Esophagus muscularis mucosa (tissue), 4 donors: ENCODE measurements at regions not wholly inside any gene's neighbourhood (a gene's known extent, or its start where the extent isn't known, plus 50 kb on each side); places are given as distances from the start of the nearest gene placed in this dataset.
"Not testable (repeated sequence)": the region's sequence is repeated elsewhere in the genome, so short reads cannot be mapped to it uniquely, and the experiment has no call there.

Experiments
- DNase-seq: peaks from one replicate; pipeline ENCODE4 v3.0.0-alpha.2; 2017; ENCODE audit errors: extremely low spot score
- H3K27ac ChIP-seq, 4 donors: fragments of 200-600 bp; sonication (generic); replicated peaks in 1 of 4; 1 replicate in 3 of 4; 2 replicates in 1 of 4; pipeline ENCODE4 v1.5.1; 2016 to 2019; ENCODE audit warnings: mild to moderate bottlenecking in 1 of 4
- H3K27me3 ChIP-seq, 4 donors: fragments of 200-600 bp; sonication (generic); one replicate each; pipeline versions ENCODE4 v1.5.1 to v1.6.0; 2016 to 2019
- H3K36me3 ChIP-seq, 4 donors: fragments of 200-600 bp; sonication (generic); one replicate each; pipeline ENCODE4 v1.5.1; 2016 to 2019
- H3K4me1 ChIP-seq, 4 donors: fragments of 200-600 bp; sonication (generic); one replicate each; pipeline ENCODE4 v1.5.1; 2016 to 2019
- H3K4me3 ChIP-seq, 4 donors: fragments of 200-600 bp; sonication (generic); 1 replicate in 2 of 4; 2 replicates in 2 of 4; pipeline ENCODE4 v1.5.1; 2016 to 2019; ENCODE audit warnings: mild to moderate bottlenecking in 4 of 4, moderate library complexity in 1 of 4
- H3K9me3 ChIP-seq, 4 donors: fragments of 200-600 bp; sonication (generic); 1 replicate in 3 of 4; 2 replicates in 1 of 4; pipeline ENCODE4 v1.5.1; 2016 to 2019
- WGBS: methylation state at CpG from one replicate; pipeline ENCODE4 v1.1.5; 2018; 5-methylcytosine and 5-hydroxymethylcytosine counted together
- intact Hi-C: fragments of 100-400 bp; cut with DNase I; formaldehyde crosslinking; loops from one replicate; pipeline ENCODE4 v1.15.1; 2023
- TF ChIP-seq, protein P1 (sequence below), 3 experiments: fragments of 200-600 bp in 2 of 3; fragments of 450-650 bp in 1 of 3; sonication (generic) in 2 of 3; IDR thresholded peaks; one replicate each; pipeline ENCODE4 v1.5.1; 2017 to 2019; ENCODE audit warnings: antibody characterized with exemption in 3 of 3, mild to moderate bottlenecking in 2 of 3, moderate library complexity in 1 of 3

DNA sequence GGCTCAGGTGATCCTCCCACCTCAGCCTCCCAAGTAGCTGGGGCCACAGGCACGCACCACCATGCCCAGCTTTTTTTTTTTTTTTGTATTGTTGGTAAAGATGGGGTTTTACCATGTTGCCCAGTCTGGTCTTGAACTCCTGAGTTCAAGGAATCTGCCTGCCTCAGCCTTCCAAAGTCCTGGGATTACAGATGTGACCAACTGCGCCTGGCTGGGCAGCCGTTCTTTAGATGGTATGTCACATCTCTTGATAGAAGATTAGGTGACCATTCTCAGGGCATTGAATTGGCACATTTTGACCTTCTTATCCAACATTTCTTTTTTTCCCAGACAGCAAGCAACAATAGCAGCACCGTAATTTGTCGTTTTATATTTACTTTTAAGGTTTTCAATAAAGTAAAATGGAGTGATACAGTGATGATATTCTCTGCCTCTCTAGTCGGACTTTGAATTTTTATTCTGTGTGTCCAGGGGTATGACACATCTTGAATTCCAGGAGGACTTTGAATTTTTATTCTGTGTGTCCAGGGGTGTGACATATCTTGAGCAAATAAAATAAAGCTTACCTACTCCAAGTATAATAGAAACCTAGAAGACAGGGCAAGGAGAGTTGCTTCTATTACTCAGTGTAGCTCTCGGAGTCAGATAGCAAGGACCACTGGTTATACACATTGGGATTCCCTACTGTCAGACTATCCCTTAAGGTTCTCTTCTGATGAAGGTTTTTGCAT is 282.4 kb upstream of the NOTCH2NLA start:
- H3K9me3 ChIP-seq, H3K36me3 ChIP-seq, H3K27me3 ChIP-seq, H3K4me3 ChIP-seq, H3K27ac ChIP-seq, DNase-seq, H3K4me1 ChIP-seq, intact Hi-C loops: not testable (repeated sequence)
- 100% methylated on average over 2 of the region's 7 CpGs for WGBS

DNA sequence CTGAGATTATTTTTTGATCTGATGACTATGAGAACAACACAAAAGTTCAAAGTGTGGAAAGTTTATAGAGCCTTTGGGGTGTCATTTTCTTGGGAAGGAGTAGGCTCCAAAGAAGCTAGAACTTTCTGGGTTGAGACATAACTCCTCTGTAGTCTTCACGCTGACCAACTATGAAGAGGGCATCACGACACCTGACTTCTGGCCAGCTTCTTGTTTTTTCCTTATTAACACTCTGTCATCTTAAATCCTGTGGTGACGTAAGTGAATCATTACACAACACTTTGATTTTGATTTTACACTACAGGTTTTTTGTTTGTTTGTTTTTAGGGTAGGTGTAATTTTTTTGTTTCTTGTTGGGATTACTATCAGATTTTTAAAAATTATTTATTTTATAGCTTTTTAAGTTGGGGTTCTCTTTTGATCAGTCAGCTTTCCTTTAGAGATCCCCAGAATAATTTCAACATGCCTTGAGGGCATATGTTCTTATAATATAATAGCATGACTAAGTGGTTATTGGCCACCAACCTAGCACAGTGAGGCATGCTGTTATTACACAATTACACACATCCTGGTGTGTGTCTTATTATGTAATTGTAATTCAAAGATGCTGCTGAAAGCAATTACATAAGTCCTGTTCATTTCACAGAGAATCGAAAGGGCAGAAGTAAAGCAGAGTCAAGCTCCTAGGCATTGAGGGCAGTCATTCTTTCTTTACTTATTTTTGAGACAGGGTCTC is 281.6 kb upstream of the NOTCH2NLA start:
- H3K4me1 ChIP-seq, H3K36me3 ChIP-seq, intact Hi-C loops, H3K4me3 ChIP-seq, H3K27me3 ChIP-seq, H3K27ac ChIP-seq, DNase-seq, H3K9me3 ChIP-seq: not testable (repeated sequence)
- WGBS, result no CpG with 5 or more reads among the region's 4 CpGs

DNA sequence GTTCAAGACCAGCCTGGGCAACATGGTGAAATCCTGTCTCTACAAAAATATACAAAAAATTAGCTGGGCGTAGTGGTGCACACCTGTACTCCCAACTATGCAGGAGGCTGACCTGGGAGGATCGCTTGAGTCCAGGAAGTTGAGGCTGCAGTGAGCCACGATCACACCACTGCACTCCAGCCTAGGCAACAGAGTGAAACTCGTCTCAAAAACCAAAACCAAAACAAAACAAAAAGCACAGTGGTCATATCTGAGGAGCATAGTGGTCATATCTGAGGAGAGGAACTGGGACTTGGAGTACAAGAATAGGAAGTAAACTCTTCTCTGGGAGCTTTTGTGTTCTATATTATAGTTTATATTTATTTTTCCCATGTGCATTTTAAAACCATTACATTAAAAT is 275.3 kb upstream of the NOTCH2NLA start:
- DNase-seq, H3K27me3 ChIP-seq, H3K4me3 ChIP-seq, H3K4me1 ChIP-seq, H3K9me3 ChIP-seq, H3K36me3 ChIP-seq, H3K27ac ChIP-seq, intact Hi-C loops: not testable (repeated sequence)
- 85% methylated on average over 4 of the region's 4 CpGs for WGBS

DNA sequence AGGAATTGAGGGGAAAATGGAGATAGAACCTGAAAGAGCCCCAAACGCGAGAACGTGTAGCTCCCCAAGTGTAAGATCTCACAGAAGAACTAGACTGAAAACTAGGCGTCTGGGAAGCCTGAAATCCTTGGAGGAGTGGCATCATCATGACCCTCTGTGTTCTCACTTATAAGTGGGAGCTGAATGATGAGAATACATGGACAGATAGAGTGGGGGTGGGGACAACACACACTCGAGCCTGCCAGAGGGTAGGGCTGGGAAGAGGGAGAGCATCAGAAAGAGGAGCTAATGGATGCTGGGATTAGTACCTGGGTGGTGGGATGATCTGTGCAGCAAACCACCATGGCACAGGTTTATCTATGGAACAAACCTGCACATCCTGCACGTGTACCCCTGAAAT is 258.7 kb upstream of the NOTCH2NLA start:
- WGBS, result no CpG with 5 or more reads among the region's 6 CpGs
- peak overlapping the region in 3 of 4 donors; percentile 47 to 54 (median 51) for H3K4me3 ChIP-seq
- H3K9me3 ChIP-seq, H3K27me3 ChIP-seq, H3K27ac ChIP-seq, H3K36me3 ChIP-seq, intact Hi-C loops, H3K4me1 ChIP-seq, DNase-seq: not testable (repeated sequence)

DNA sequence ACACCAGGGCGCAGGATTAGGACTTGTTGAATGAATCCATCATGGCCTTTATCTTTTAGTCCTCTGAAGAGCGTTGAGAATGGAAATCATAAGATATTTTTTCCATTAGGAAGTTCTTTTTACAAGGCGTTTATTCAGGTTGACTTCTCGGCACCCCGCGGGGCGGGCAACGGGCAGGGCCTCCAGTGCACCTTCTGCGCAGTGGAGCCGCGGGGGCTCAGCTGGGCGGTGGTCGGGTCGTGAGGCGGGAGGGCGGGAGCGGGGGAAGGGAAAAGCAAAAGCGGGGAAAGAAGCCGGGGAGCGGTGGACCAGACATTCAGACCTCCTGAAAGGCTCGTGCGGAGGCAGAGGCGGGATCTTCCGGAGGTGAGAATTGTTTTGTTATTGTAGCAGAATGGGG is 258.3 kb upstream of the NOTCH2NLA start:
- peak overlapping the region; percentile 47 to 59 (median 52) for H3K4me3 ChIP-seq

DNA sequence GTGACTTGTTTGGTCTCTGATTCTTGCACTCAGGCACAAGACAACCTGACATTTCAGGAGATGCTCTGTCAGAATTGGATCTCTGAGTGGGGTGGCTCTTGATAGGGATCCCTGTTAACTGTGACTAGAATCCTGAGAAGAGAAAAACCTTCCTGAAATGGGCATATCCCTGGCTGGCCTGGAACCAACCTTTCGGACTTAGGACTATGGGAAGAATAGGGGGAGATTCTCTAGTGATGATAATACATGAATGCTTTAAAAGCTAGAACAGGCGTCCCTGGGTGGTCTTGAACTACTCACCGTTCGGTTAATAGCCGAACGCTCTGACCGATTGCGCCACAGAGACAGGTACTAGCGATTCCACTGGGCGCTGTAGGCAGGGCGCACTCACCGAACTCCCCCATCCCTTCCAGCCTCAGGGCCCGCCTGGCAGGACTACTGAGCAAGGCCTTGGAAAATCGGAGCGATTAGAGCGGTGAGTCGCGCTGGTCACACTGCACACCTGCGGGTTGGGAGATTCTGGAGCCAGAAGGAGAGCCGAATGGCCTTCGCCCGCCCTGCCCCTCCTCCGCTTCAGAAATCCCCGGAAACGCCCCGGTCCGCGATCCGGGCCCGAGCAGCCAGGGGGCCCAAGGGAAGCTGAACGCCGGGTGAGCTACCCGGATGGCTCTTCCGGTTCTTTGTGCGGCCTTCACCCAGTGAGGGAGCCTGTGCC is 257.6 kb upstream of the NOTCH2NLA start:
- DNase-seq, intact Hi-C loops, H3K4me1 ChIP-seq, H3K27me3 ChIP-seq, H3K9me3 ChIP-seq, H3K36me3 ChIP-seq: not testable (repeated sequence)
- Histone ChIP-seq H3K27ac (peak overlapping the region; percentile 72 to 81 (median 77)), H3K4me3 (peak overlapping the region; percentile 47 to 59 (median 52))
- WGBS, result 13% methylated on average over 3 of the region's 35 CpGs

More for the DNA sequence above, 258.3 kb upstream of the NOTCH2NLA start:
- H3K9me3 ChIP-seq, H3K27me3 ChIP-seq, DNase-seq, H3K36me3 ChIP-seq, H3K4me1 ChIP-seq, intact Hi-C loops: not testable (repeated sequence)
- H3K27ac ChIP-seq, result peak overlapping the region; percentile 72 to 81 (median 77)
- WGBS, result no CpG with 5 or more reads among the region's 24 CpGs

DNA sequence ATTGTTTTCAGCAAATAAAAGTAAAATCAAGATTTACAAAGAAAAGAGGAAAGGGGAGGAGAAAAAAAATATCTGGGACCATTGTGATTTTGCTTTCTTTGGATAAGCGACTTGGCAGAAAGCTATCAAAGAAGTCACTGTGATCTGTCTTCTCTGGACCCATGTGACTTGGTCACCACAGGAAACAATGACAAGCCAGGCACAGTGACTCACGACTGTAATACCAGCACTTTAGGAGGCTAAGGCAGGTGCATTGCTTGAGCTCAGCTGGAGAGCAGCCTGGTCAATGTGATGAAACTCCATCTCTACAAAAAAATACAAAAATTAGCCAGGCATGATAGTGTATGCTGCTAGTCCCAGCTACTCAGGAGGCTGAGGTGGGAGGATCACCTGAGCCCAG is 255.4 kb upstream of the NOTCH2NLA start:
- H3K36me3 ChIP-seq, H3K9me3 ChIP-seq, H3K4me1 ChIP-seq, intact Hi-C loops, DNase-seq, H3K27ac ChIP-seq, H3K27me3 ChIP-seq, H3K4me3 ChIP-seq: not testable (repeated sequence)
- 70% methylated on average over 1 of the region's 2 CpGs for WGBS

DNA sequence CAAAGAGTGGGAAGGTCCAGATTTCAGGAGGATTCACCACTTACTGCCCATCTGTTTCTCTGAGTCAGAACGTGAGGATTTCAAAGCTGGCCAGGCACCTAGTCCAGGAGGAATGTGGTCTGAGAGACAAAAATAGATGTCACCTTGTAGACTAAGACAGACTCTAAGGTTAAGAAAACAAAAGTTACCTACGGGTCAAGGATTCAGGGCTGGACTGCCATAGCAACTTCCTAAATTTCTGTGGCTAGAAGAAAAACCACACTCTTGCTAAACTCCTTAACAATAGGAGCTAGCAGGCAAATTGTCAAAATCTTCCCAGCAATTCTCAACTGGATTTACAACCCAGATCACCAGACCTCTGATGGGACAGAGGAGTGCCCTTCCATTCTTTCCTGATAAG is 250.4 kb upstream of the NOTCH2NLA start:
- H3K4me3 ChIP-seq, H3K36me3 ChIP-seq, H3K27me3 ChIP-seq, H3K9me3 ChIP-seq, DNase-seq, H3K27ac ChIP-seq, intact Hi-C loops, H3K4me1 ChIP-seq: not testable (repeated sequence)
- 50% methylated on average over 1 of the region's 2 CpGs for WGBS

DNA sequence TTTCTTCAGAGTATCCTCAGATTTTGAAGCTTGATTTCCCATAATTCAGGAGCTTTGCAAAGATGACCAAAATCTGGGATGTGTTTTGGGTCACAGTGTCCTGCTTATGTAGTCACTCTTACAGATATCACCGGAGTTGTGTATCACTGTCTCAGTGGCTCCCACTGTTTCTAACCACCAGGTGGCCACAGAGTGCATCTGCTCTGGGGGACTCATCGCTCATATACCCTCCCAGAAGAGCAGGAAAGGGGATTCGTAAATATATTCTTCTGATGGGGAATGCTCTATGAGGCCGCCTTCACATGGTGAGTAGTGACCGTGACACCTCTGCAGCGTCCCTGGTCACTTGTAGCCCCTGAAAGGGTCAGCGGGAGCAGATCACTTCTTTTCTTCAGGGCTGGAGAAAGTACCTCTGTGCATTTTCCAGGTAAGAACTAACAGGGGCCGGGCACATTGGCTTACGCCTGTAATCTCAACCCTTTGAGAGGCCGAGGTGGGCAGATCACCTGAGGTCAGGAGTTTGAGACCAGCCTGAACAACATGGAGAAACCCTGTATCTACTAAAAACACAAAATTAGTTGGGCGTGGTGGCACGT is 249.4 kb upstream of the NOTCH2NLA start:
- H3K27me3 ChIP-seq, H3K36me3 ChIP-seq: not testable (repeated sequence)

DNA sequence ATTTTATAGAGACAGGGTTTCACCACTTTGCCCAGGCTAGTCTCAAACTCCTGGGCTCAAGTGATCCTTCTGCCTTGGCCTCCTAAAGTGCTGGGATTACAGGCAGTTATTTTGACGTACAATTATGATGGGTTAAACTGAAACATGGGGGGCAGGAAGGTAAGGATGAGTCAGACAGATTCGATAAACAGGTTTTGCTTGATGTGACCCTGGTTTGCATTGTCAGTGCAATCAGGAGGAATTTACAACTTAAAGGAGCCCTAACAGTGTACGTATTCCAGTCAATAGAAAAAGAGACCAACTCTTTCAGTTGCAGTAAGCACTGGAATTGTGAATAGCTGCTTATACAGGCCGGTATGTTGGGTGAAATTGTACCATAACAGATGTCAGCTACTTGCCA is 246.3 kb upstream of the NOTCH2NLA start:
- H3K27ac ChIP-seq, intact Hi-C loops: not testable (repeated sequence)
- WGBS, result 87% methylated on average over 4 of the region's 4 CpGs

More for the DNA sequence above, 249.4 kb upstream of the NOTCH2NLA start:
- DNase-seq, H3K4me3 ChIP-seq, H3K4me1 ChIP-seq, H3K9me3 ChIP-seq, H3K27ac ChIP-seq, intact Hi-C loops: not testable (repeated sequence)
- TF ChIP-seq, protein P1, sequence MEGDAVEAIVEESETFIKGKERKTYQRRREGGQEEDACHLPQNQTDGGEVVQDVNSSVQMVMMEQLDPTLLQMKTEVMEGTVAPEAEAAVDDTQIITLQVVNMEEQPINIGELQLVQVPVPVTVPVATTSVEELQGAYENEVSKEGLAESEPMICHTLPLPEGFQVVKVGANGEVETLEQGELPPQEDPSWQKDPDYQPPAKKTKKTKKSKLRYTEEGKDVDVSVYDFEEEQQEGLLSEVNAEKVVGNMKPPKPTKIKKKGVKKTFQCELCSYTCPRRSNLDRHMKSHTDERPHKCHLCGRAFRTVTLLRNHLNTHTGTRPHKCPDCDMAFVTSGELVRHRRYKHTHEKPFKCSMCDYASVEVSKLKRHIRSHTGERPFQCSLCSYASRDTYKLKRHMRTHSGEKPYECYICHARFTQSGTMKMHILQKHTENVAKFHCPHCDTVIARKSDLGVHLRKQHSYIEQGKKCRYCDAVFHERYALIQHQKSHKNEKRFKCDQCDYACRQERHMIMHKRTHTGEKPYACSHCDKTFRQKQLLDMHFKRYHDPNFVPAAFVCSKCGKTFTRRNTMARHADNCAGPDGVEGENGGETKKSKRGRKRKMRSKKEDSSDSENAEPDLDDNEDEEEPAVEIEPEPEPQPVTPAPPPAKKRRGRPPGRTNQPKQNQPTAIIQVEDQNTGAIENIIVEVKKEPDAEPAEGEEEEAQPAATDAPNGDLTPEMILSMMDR (IDR thresholded peaks at IDR 0.05), result peak; percentile 31 to 58 (median 37)
- 52% methylated on average over 12 of the region's 12 CpGs for WGBS

DNA sequence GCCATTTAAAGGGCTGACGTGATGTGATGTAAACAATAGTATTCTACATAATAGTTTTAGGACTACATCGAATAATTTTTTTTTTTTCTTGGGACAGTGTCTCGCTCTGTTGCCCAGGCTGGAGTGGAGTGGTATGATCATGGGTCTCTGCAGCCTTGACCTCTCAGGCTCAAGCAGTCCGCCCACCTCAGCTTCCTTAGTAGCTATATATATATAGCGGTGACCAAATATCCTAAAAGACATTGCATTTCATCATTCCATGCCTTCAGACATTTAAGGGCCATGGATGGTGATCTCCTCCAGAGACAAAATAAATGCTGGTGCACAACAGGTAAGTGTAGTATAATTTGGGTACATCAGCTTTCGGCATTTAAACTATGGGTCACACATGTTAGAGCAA is 245.4 kb upstream of the NOTCH2NLA start:
- H3K4me3 ChIP-seq, intact Hi-C loops, H3K4me1 ChIP-seq, H3K9me3 ChIP-seq, H3K36me3 ChIP-seq, H3K27me3 ChIP-seq, DNase-seq, H3K27ac ChIP-seq: not testable (repeated sequence)
- 96% methylated on average over 6 of the region's 6 CpGs for WGBS

More for the DNA sequence above, 246.3 kb upstream of the NOTCH2NLA start:
- H3K9me3 ChIP-seq, H3K4me1 ChIP-seq, DNase-seq, H3K36me3 ChIP-seq, H3K4me3 ChIP-seq, H3K27me3 ChIP-seq: not testable (repeated sequence)
